ENCODE measurements at regions not wholly inside any gene's neighbourhood (a gene's known extent, or its start where the extent isn't known, plus 50 kb on each side); places are given as distances from the start of the nearest gene placed in this dataset.

DNA sequence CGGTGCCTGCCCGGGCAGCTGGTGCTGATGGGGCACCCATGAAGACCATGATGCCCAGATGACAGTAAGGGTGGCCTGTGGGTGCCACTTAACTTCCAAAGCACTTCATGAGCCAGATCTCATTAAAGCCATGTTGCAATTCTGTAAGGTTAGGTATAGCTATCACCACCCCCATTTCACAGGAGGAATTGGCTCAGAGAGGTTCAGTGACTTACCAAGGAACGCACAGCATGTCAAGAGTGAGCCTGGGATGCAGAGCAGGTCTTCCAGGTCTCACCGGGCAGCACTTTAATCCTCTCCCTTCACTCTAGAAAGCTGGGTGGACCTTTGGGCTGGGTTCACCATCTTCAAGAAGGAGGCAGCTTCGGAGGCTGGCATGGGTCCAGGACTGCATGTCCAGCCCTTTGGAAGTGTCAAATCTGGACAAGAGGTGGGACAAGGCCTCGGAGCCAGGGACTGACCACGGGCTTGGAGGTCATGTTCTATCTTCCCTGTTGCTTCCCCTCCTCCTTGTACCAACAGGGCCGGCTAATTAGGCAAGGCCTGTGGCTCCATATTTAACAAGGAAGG is 189.8 kb downstream of the URI1 start:
- no peak for TF ChIP-seq CTCF (IDR thresholded peaks at IDR 0.05; ENCODE audit: low read depth, low read length)
- TF ChIP-seq EZH2phosphoT487 (IDR thresholded peaks at IDR 0.05; ENCODE audit: low read depth), result no peak

Data from OCI-LY3 (cell line).